Ishikawa (cell line): ENCODE measurements at regions not wholly inside any gene's neighbourhood (a gene's known extent, or its start where the extent isn't known, plus 50 kb on each side); places are given as distances from the start of the nearest gene placed in this dataset.

ENCODE experiments used
- CEBPB ChIP-seq: IDR thresholded peaks from 2 replicates; pipeline ENCODE4 v1.6.1; 2012
- CREB1 ChIP-seq: IDR thresholded peaks from 2 replicates; pipeline ENCODE4 v1.6.1; 2012; ENCODE audit warnings: low read depth
- EGR1 ChIP-seq: IDR thresholded peaks from 2 replicates; pipeline ENCODE4 v1.6.1; 2012
- EP300 ChIP-seq: IDR thresholded peaks from 2 replicates; pipeline ENCODE4 v1.6.1; 2012; ENCODE audit warnings: borderline replicate concordance
- FOXM1 ChIP-seq: IDR thresholded peaks from 2 replicates; pipeline ENCODE4 v1.6.1; 2012; ENCODE audit warnings: low read depth, borderline replicate concordance
- NFIC ChIP-seq: IDR thresholded peaks from 2 replicates; pipeline ENCODE4 v1.6.1; 2012
- RAD21 ChIP-seq: IDR thresholded peaks from 2 replicates; pipeline ENCODE4 v1.6.1; 2012; ENCODE audit warnings: low read depth
- TAF1 ChIP-seq: IDR thresholded peaks from 2 replicates; pipeline ENCODE4 v1.6.1; 2012; ENCODE audit warnings: low read depth, mild to moderate bottlenecking
- TCF12 ChIP-seq: IDR thresholded peaks from 2 replicates; pipeline ENCODE4 v1.6.1; 2012; ENCODE audit warnings: low read depth
- TEAD4 ChIP-seq: IDR thresholded peaks from 2 replicates; pipeline ENCODE4 v1.6.1; 2012
- YY1 ChIP-seq: IDR thresholded peaks from 2 replicates; pipeline ENCODE4 v1.6.1; 2012; ENCODE audit warnings: low read depth
- ZBTB7A ChIP-seq: IDR thresholded peaks from 2 replicates; pipeline ENCODE4 v1.6.1; 2012; ENCODE audit warnings: low read depth
- TF ChIP-seq, protein P1 (sequence below): IDR thresholded peaks from 2 replicates; pipeline ENCODE4 v1.6.1; 2012
- TF ChIP-seq, protein P2 (sequence below): IDR thresholded peaks from 2 replicates; pipeline ENCODE4 v1.6.1; 2012

DNA sequence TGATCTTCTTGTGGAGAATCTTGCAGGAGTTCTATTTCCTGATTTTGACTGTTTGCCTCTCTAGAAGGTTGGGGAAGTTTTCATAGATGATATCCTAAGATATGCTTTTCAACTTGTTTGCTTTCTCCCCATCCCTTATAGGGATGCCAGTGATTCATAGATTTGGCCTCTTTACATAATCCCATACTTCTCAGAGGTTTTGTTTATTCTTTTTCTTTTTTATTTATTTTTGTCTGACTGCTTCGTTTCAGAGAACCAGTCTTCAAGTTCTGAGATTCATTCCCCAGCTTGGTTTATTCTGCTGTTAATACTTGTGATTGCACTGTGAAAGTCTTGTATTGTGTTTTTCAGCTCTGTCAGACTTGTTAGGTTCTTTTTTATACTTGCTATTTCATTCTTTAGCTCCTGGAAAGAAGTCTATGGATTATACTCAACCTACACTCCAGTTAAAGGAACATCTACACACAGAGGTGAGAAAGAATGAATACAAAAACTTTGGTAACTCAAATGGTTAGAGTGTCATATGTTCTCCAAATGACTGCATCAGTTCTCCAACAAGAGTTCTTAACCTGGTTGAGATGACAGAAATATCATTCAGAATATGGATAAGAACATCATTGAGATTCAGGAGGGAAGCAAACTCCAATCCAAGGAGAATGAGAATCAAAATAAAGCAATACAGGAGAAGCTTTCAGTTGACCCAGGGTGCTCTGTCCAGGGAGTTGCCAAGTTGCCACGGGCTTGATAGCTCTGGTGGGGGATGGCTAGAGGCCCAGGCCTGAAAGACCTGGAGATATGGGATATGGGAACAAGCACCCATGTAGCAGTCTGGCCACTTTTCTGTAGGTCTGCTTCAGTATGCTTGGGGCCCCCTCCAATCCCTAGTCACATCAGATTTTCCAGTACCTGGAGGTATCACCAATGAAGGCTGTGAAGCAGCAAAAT is 150.3 kb downstream of the AHR start:
- TF ChIP-seq RAD21 (no peak), TEAD4 (no peak), YY1 (no peak), EP300 (no peak), ZBTB7A (no peak), TCF12 (no peak), NFIC (no peak), TAF1 (no peak), FOXM1 (no peak), EGR1 (no peak), CEBPB (no peak), CREB1 (no peak)
- TF ChIP-seq, protein P1, sequence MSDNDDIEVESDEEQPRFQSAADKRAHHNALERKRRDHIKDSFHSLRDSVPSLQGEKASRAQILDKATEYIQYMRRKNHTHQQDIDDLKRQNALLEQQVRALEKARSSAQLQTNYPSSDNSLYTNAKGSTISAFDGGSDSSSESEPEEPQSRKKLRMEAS: no peak
- TF ChIP-seq, protein P2, sequence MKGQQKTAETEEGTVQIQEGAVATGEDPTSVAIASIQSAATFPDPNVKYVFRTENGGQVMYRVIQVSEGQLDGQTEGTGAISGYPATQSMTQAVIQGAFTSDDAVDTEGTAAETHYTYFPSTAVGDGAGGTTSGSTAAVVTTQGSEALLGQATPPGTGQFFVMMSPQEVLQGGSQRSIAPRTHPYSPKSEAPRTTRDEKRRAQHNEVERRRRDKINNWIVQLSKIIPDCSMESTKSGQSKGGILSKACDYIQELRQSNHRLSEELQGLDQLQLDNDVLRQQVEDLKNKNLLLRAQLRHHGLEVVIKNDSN: no peak
